ENCODE measurements at regions not wholly inside any gene's neighbourhood (a gene's known extent, or its start where the extent isn't known, plus 50 kb on each side); places are given as distances from the start of the nearest gene placed in this dataset.

- Histone ChIP-seq H3K27ac (ENCODE audit: low read depth, low read length) (no peak overlapping the region), H3K4me2 (ENCODE audit: insufficient read depth, low read length) (no peak overlapping the region), H3K9me3 (ENCODE audit: low read depth, low read length) (peaks cover 3% of the 10 kb centered on the region), H3K4me1 (ENCODE audit: insufficient read depth, low read length) (no peaks in the 10 kb centered on the region), H3K4me3 (ENCODE audit: insufficient read depth, low read length) (no peak overlapping the region), H2AFZ (ENCODE audit: low read length) (no peak overlapping the region), H3K27me3 (ENCODE audit: insufficient read depth, low read length) (no peaks in the 10 kb centered on the region), H3K79me2 (ENCODE audit: insufficient read depth, low read length) (no peaks in the 10 kb centered on the region), H4K20me1 (ENCODE audit: insufficient read depth, low read length) (no peaks in the 10 kb centered on the region), H3K36me3 (ENCODE audit: insufficient read depth, low read length) (no peaks in the 10 kb centered on the region)
- DNase-seq (ENCODE audit: insufficient read length, low spot score, missing footprints), result no peak
- TF ChIP-seq, protein P1, sequence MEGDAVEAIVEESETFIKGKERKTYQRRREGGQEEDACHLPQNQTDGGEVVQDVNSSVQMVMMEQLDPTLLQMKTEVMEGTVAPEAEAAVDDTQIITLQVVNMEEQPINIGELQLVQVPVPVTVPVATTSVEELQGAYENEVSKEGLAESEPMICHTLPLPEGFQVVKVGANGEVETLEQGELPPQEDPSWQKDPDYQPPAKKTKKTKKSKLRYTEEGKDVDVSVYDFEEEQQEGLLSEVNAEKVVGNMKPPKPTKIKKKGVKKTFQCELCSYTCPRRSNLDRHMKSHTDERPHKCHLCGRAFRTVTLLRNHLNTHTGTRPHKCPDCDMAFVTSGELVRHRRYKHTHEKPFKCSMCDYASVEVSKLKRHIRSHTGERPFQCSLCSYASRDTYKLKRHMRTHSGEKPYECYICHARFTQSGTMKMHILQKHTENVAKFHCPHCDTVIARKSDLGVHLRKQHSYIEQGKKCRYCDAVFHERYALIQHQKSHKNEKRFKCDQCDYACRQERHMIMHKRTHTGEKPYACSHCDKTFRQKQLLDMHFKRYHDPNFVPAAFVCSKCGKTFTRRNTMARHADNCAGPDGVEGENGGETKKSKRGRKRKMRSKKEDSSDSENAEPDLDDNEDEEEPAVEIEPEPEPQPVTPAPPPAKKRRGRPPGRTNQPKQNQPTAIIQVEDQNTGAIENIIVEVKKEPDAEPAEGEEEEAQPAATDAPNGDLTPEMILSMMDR (IDR thresholded peaks at IDR 0.05; ENCODE audit: extremely low read depth, low read depth, low read length), result no peak
Measured at GRCh38 chr10:106011250-106011649, 1153.3 kb downstream of the SORCS1 start.

DNA sequence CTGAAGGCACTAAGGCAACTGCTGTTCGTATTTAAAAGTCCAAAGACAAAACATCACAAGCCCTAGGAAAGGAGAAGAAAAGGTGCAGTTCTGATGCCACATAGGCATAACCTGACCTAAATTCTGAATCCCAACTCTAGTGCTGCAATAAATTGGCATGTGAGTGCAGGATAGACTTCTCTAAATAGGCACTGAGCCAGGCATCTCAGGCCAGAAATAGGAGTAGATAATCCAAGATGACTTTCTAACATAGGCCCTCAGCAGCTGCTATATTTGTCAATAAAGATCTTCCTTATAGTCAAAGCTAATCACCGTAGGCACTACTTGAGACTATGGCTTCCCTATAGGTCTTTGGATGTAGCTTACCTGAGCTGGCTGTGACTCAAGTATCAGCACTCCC lies 1163.8 kb downstream of the SORCS1 start:
- DNase-seq (ENCODE audit: insufficient read length, low spot score, missing footprints), result no peak
- Histone ChIP-seq H3K79me2 (ENCODE audit: insufficient read depth, low read length) (no peaks in the 10 kb centered on the region), H2AFZ (ENCODE audit: low read length) (no peak overlapping the region), H3K4me3 (ENCODE audit: insufficient read depth, low read length) (no peak overlapping the region), H3K36me3 (ENCODE audit: insufficient read depth, low read length) (no peaks in the 10 kb centered on the region), H3K4me1 (ENCODE audit: insufficient read depth, low read length) (no peaks in the 10 kb centered on the region), H3K4me2 (ENCODE audit: insufficient read depth, low read length) (no peak overlapping the region), H3K9me3 (ENCODE audit: low read depth, low read length) (no peaks in the 10 kb centered on the region), H3K27me3 (ENCODE audit: insufficient read depth, low read length) (no peaks in the 10 kb centered on the region), H3K27ac (ENCODE audit: low read depth, low read length) (no peak overlapping the region), H4K20me1 (ENCODE audit: insufficient read depth, low read length) (no peaks in the 10 kb centered on the region)
- TF ChIP-seq, protein P1 (IDR thresholded peaks at IDR 0.05; ENCODE audit: extremely low read depth, low read depth, low read length), result no peak

GRCh38 chr10:105993609-105994008 lies 1170.9 kb downstream of the SORCS1 start:
- Histone ChIP-seq H3K4me3 (ENCODE audit: insufficient read depth, low read length) (no peak overlapping the region), H3K27ac (ENCODE audit: low read depth, low read length) (no peak overlapping the region), H2AFZ (ENCODE audit: low read length) (no peak overlapping the region), H3K4me2 (ENCODE audit: insufficient read depth, low read length) (no peak overlapping the region), H3K79me2 (ENCODE audit: insufficient read depth, low read length) (no peaks in the 10 kb centered on the region), H3K9me3 (ENCODE audit: low read depth, low read length) (no peaks in the 10 kb centered on the region), H3K4me1 (ENCODE audit: insufficient read depth, low read length) (no peaks in the 10 kb centered on the region), H3K27me3 (ENCODE audit: insufficient read depth, low read length) (no peaks in the 10 kb centered on the region), H4K20me1 (ENCODE audit: insufficient read depth, low read length) (no peaks in the 10 kb centered on the region), H3K36me3 (ENCODE audit: insufficient read depth, low read length) (no peaks in the 10 kb centered on the region)
- TF ChIP-seq, protein P1 (IDR thresholded peaks at IDR 0.05; ENCODE audit: extremely low read depth, low read depth, low read length), result no peak
- no peak for DNase-seq (ENCODE audit: insufficient read length, low spot score, missing footprints)

DNA sequence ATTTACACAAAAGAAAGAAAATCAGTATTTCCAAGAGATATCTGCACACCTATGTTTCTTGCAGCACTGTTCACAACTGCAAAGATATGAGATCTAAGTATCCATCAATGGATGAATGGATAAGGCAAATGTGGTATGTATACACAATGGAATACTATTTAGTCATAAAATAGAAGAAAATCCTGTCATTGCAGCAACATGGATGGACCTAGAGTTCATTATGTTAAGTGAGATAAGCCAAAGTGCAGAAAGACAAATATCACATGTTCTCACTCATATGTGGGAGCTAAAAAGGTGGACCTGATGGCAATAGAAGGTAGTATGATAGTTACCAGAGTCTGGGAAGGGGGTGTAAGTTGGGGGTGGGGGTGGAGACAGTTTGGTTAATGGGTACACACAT lies 1171.6 kb downstream of the SORCS1 start:
- H2AFZ ChIP-seq (ENCODE audit: low read length), result no peak overlapping the region
- no peaks in the 10 kb centered on the region for H3K9me3 ChIP-seq (ENCODE audit: low read depth, low read length)
- no peak for DNase-seq (ENCODE audit: insufficient read length, low spot score, missing footprints)

More for the DNA sequence above, 1171.6 kb downstream of the SORCS1 start:
- Histone ChIP-seq H3K36me3 (ENCODE audit: insufficient read depth, low read length) (no peaks in the 10 kb centered on the region), H3K4me3 (ENCODE audit: insufficient read depth, low read length) (no peak overlapping the region), H3K79me2 (ENCODE audit: insufficient read depth, low read length) (no peaks in the 10 kb centered on the region), H4K20me1 (ENCODE audit: insufficient read depth, low read length) (no peaks in the 10 kb centered on the region), H3K4me2 (ENCODE audit: insufficient read depth, low read length) (no peak overlapping the region), H3K27ac (ENCODE audit: low read depth, low read length) (no peak overlapping the region), H3K27me3 (ENCODE audit: insufficient read depth, low read length) (no peaks in the 10 kb centered on the region), H3K4me1 (ENCODE audit: insufficient read depth, low read length) (no peaks in the 10 kb centered on the region)
- TF ChIP-seq, protein P1 (IDR thresholded peaks at IDR 0.05; ENCODE audit: extremely low read depth, low read depth, low read length), result no peak
